Right ventricle myocardium superior (tissue), 1 donor: ENCODE measurements at regions not wholly inside any gene's neighbourhood (a gene's known extent, or its start where the extent isn't known, plus 50 kb on each side); places are given as distances from the start of the nearest gene placed in this dataset.

ENCODE experiments used
- ATAC-seq: fragments of 200-7000 bp; cut with Tn5 transposase; one replicate; pipeline ENCODE4 v1.9.1; 2020; ENCODE audit warnings: mild to moderate bottlenecking; ENCODE audit not compliant: poor library complexity
- DNase-seq: peaks from one replicate; pipeline ENCODE4 v3.0.0-alpha.2; 2020
- intact Hi-C: fragments of 100-400 bp; cut with DNase I; formaldehyde crosslinking; loops from one replicate; pipeline ENCODE4 v1.11.2; 2022
- donor health status: DM: no; HTN: yes; CAD: no; lungs with severe emphysema.

GRCh38 chr2:238657132-238658053, 190.5 kb upstream of the TWIST2 start:
- intact Hi-C loops = no loop called here
- DNase-seq (no peak), ATAC-seq (no peak)

- DNase-seq (no peak), ATAC-seq (no peak)
- intact Hi-C loops = no loop called here
Observed at GRCh38 chr2:238658054-238658407, 189.9 kb upstream of the TWIST2 start.

- DNase-seq = no peak
- intact Hi-C loops = no loop called here
- ATAC-seq = no peak
Observed at GRCh38 chr2:238658820-238659219, 189.1 kb upstream of the TWIST2 start.

- intact Hi-C loops = no loop called here
- ATAC-seq (no peak), DNase-seq (no peak)
Observed at GRCh38 chr2:238659231-238659630, 188.7 kb upstream of the TWIST2 start.

GRCh38 chr2:238663586-238663985, 184.3 kb upstream of the TWIST2 start:
- ATAC-seq (no peak), DNase-seq (no peak)
- intact Hi-C loops = no loop called here

- intact Hi-C loops = no loop called here
- ATAC-seq (no peak), DNase-seq (no peak)
Observed at GRCh38 chr2:238665919-238666318, 182.0 kb upstream of the TWIST2 start.

GRCh38 chr2:238666543-238666942, 181.3 kb upstream of the TWIST2 start:
- no peak for ATAC-seq
- intact Hi-C loops = no loop called here
- DNase-seq = no peak

GRCh38 chr2:238667008-238667407, 180.9 kb upstream of the TWIST2 start:
- intact Hi-C loops = no loop called here
- DNase-seq (no peak), ATAC-seq (no peak)

- ATAC-seq (no peak), DNase-seq (no peak)
- intact Hi-C loops = no loop called here
Observed at GRCh38 chr2:238667639-238668038, 180.2 kb upstream of the TWIST2 start.

- DNase-seq = no peak
- intact Hi-C loops = no loop called here
- ATAC-seq = no peak
Observed at GRCh38 chr2:238668426-238668825, 179.5 kb upstream of the TWIST2 start.

- intact Hi-C loops = no loop called here
- no peak for DNase-seq
- ATAC-seq = no peak
Observed at GRCh38 chr2:238669046-238669445, 178.8 kb upstream of the TWIST2 start.

- intact Hi-C loops = no loop called here
- ATAC-seq (no peak), DNase-seq (no peak)
Observed at GRCh38 chr2:238669581-238670080, 178.3 kb upstream of the TWIST2 start.

- intact Hi-C loops = no loop called here
- DNase-seq (no peak), ATAC-seq (no peak)
Observed at GRCh38 chr2:238670111-238670585, 177.7 kb upstream of the TWIST2 start.

GRCh38 chr2:238682536-238682935, 165.3 kb upstream of the TWIST2 start:
- intact Hi-C loops = no loop called here
- DNase-seq = no peak
- ATAC-seq = no peak

- DNase-seq = no peak
- intact Hi-C loops = no loop called here
- ATAC-seq = peak; percentile 83
Observed at GRCh38 chr2:238684362-238685326, 163.2 kb upstream of the TWIST2 start.

- ATAC-seq = peak; percentile 31
- intact Hi-C loops = no loop called here
Observed at GRCh38 chr2:238685327-238685709, 162.6 kb upstream of the TWIST2 start.

GRCh38 chr2:238685713-238686112, 162.2 kb upstream of the TWIST2 start:
- ATAC-seq = no peak
- no peak for DNase-seq
- intact Hi-C loops = no loop called here

More at GRCh38 chr2:238685327-238685709, 162.6 kb upstream of the TWIST2 start:
- DNase-seq = no peak

- no peak for DNase-seq
- intact Hi-C loops = no loop called here
- ATAC-seq = no peak
Observed at GRCh38 chr2:238686223-238686622, 161.7 kb upstream of the TWIST2 start.
